PC-9 (cell line): ENCODE measurements at regions not wholly inside any gene's neighbourhood (a gene's known extent, or its start where the extent isn't known, plus 50 kb on each side); places are given as distances from the start of the nearest gene placed in this dataset.

Experiments
- BruUV-seq: library from RNA; stranded (reverse); fragments of 400-500 nt; replicated peaks from 2 replicates; lab custom pipeline; 2021; lab: Mats Ljungman, UMichigan
- CTCF ChIA-PET: fragments of 300-600 bp; sonication (Branson Sonifier 250); formaldehyde crosslinking; loops from one replicate; lab custom pipeline; 2022; ENCODE audit warnings: antibody characterized with exemption; lab: Charles Lee
- POLR2A ChIA-PET: fragments of 300-600 bp; sonication (Branson Sonifier 250); formaldehyde crosslinking; loops from one replicate; lab custom pipeline; 2022; ENCODE audit warnings: antibody characterized with exemption; ENCODE audit not compliant: unreplicated experiment; lab: Charles Lee
- DNase-seq, 2 experiments: peaks; one replicate each; pipeline versions ENCODE4 v3.0.0 to v3.0.0-alpha.2; 2015 to 2022; ENCODE audit warnings: mixed read lengths in 1 of 2
- H2AFZ ChIP-seq: fragments of 200-600 bp; sonication (generic); 2 replicates; pipeline ENCODE4 v1.8.1; 2017; ENCODE audit warnings: antibody characterized with exemption
- H3F3A ChIP-seq: fragments of 200-600 bp; sonication (generic); 2 replicates; pipeline ENCODE4 v1.8.1; 2017; ENCODE audit warnings: antibody characterized with exemption, mild to moderate bottlenecking, low read depth; ENCODE audit not compliant: insufficient read depth
- H3K27ac ChIP-seq: fragments of 200-600 bp; sonication (generic); 2 replicates; pipeline ENCODE4 v1.6.1; 2016; ENCODE audit warnings: mixed run types
- H3K27me3 ChIP-seq: fragments of 200-600 bp; sonication (generic); 2 replicates; pipeline ENCODE4 v1.6.1; 2016; ENCODE audit warnings: low read depth, mixed run types; ENCODE audit not compliant: insufficient read depth
- H3K36me3 ChIP-seq: fragments of 200-600 bp; sonication (generic); 2 replicates; pipeline ENCODE4 v1.6.1; 2016; ENCODE audit warnings: low read depth, mixed run types
- H3K4me1 ChIP-seq: fragments of 200-600 bp; sonication (generic); replicated peaks from 2 replicates; pipeline ENCODE4 v1.6.1; 2016; ENCODE audit warnings: mixed run types; ENCODE audit not compliant: insufficient read depth
- H3K4me2 ChIP-seq: fragments of 200-600 bp; sonication (generic); 2 replicates; pipeline ENCODE4 v1.6.1; 2017; ENCODE audit warnings: mixed run types
- H3K4me3 ChIP-seq: fragments of 200-600 bp; sonication (generic); 2 replicates; pipeline ENCODE4 v1.6.1; 2016; ENCODE audit warnings: mixed run types
- H3K79me2 ChIP-seq: fragments of 200-600 bp; sonication (generic); 2 replicates; pipeline ENCODE4 v1.6.1; 2017; ENCODE audit warnings: low read depth, mixed run types
- H3K9me2 ChIP-seq: fragments of 200-600 bp; sonication (generic); 2 replicates; pipeline ENCODE4 v1.8.1; 2017; ENCODE audit warnings: mild to moderate bottlenecking; ENCODE audit not compliant: insufficient read depth
- H3K9me3 ChIP-seq: fragments of 200-600 bp; sonication (generic); 2 replicates; pipeline ENCODE4 v1.8.1; 2016; ENCODE audit warnings: low read depth; ENCODE audit not compliant: insufficient read depth
- H4K20me1 ChIP-seq: fragments of 200-600 bp; sonication (generic); 2 replicates; pipeline ENCODE4 v1.8.1; 2017; ENCODE audit not compliant: insufficient read depth
- CTCF ChIP-seq: fragments of 200-600 bp; sonication (generic); conservative IDR thresholded peaks from 2 replicates; pipeline ENCODE4 v1.6.1; 2017; ENCODE audit warnings: mixed run types, antibody characterized with exemption, mild to moderate bottlenecking, moderate library complexity
- EZH2 ChIP-seq: fragments of 200-600 bp; sonication (generic); IDR thresholded peaks from 2 replicates; pipeline ENCODE4 v1.8.0; 2017; ENCODE audit warnings: antibody characterized with exemption, low read depth
- intact Hi-C: fragments of 100-400 bp; cut with micrococcal nuclease; formaldehyde crosslinking; loops from one replicate; pipeline ENCODE4 v1.10.0; 2022; ENCODE audit not compliant: unreplicated experiment

GRCh38 chr4:151604238-151604637 lies 156.6 kb downstream of the GATB start:
- no peaks in the 10 kb centered on the region for H3K9me2 ChIP-seq
- no TSS peak for BruUV-seq
- no peak overlapping the region for H3K4me2 ChIP-seq
- H3K79me2 ChIP-seq, result no peaks in the 10 kb centered on the region
- TF ChIP-seq EZH2, result no peak
- TF ChIP-seq CTCF, result peak; percentile 69
- no peak overlapping the region for H3K27ac ChIP-seq
- no peaks in the 10 kb centered on the region for H3K27me3 ChIP-seq
- H3K4me3 ChIP-seq, result no peak overlapping the region
- DNase-seq, result peak in 1 of 2 experiments; percentile 2
- intact Hi-C loops, result loop anchor here (1.0 to 2.0 kb wide), 4 partner anchors 119 to 327 kb away; partner anchors contain the start of genes FHIP1A and PRSS48
- H3F3A ChIP-seq, result no peaks in the 10 kb centered on the region
- CTCF ChIA-PET, result interaction anchor here (0.6 to 1.0 kb wide), 5 partner anchors 38 to 487 kb away, joined by 3 to 5 read pairs (median 3); no protein-coding TSS in a partner anchor
- no peaks in the 10 kb centered on the region for H3K4me1 ChIP-seq
- POLR2A ChIA-PET, result interaction anchor here (0.5 to 0.6 kb wide), 2 partner anchors 63 to 788 kb away, joined by 4 to 5 read pairs; no protein-coding TSS in a partner anchor
- no peaks in the 10 kb centered on the region for H3K9me3 ChIP-seq
- H2AFZ ChIP-seq, result no peak overlapping the region
- no peaks in the 10 kb centered on the region; the same call in 1 of the 2 replicates for H4K20me1 ChIP-seq
- no peaks in the 10 kb centered on the region for H3K36me3 ChIP-seq

- Histone ChIP-seq H3K9me3 (no peaks in the 10 kb centered on the region), H3F3A (no peaks in the 10 kb centered on the region), H3K4me3 (no peak overlapping the region), H3K4me2 (no peak overlapping the region), H2AFZ (no peak overlapping the region), H3K27me3 (no peaks in the 10 kb centered on the region), H3K4me1 (no peaks in the 10 kb centered on the region), H3K9me2 (no peaks in the 10 kb centered on the region), H3K36me3 (no peaks in the 10 kb centered on the region), H4K20me1 (no peaks in the 10 kb centered on the region; the same call in 1 of the 2 replicates), H3K79me2 (no peaks in the 10 kb centered on the region), H3K27ac (no peak overlapping the region)
- TF ChIP-seq EZH2, result no peak
- TF ChIP-seq CTCF, result no peak
- BruUV-seq, result no TSS peak
- DNase-seq, result no peak
- ChIA-PET POLR2A (interaction anchor here (0.7 kb wide), 2 partner anchors 196 to 1512 kb away, joined by 4 read pairs; no protein-coding TSS in a partner anchor), CTCF (interaction anchor here (0.7 kb wide), 1 partner anchor 314 kb away, joined by 4 read pairs; no protein-coding TSS in a partner anchor)
- intact Hi-C loops, result loop anchor here (2.0 kb wide), 2 partner anchors 196 to 328 kb away; partner anchors contain the start of genes FHIP1A and PRSS48
These were observed 155.6 kb downstream of the GATB start for GRCh38 chr4:151605215-151605614.

DNA sequence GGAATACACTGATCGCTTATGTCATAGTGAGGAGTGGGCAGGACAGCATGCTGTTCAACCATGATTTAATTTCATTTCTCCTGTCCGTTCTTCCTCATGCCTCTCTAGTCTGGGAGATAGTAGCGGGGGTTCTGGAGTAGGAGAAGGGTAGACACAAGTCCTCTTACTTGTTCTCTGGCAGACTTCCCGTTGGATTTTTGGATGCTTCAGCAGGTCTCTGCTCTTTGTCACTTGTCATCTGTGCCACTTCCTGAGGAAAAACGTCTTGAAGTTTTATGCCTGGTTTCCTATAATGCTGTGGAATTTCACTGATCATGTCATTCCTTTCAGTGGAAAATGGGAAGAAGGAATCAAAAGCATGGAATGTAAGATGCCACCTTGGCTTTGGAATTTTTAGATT lies 154.7 kb downstream of the GATB start:
- Histone ChIP-seq H2AFZ (no peak overlapping the region), H3F3A (no peaks in the 10 kb centered on the region), H3K4me2 (no peak overlapping the region), H3K4me1 (no peaks in the 10 kb centered on the region), H3K9me3 (no peaks in the 10 kb centered on the region), H3K9me2 (no peaks in the 10 kb centered on the region), H4K20me1 (no peaks in the 10 kb centered on the region; the same call in 1 of the 2 replicates), H3K27me3 (no peaks in the 10 kb centered on the region), H3K79me2 (no peaks in the 10 kb centered on the region), H3K27ac (no peak overlapping the region), H3K4me3 (no peak overlapping the region), H3K36me3 (no peaks in the 10 kb centered on the region)
- TF ChIP-seq EZH2, result no peak
- no peak for TF ChIP-seq CTCF
- intact Hi-C loops, result no loop called here
- no TSS peak for BruUV-seq
- POLR2A ChIA-PET, result no interaction called here
- CTCF ChIA-PET, result no interaction called here
- DNase-seq, result no peak
